Mucosa of rectum (tissue), 2 donors: ENCODE measurements at regions not wholly inside any gene's neighbourhood (a gene's known extent, or its start where the extent isn't known, plus 50 kb on each side); places are given as distances from the start of the nearest gene placed in this dataset.

ENCODE experiments used
- H3K27ac ChIP-seq, 2 donors: one replicate each; pipeline ENCODE4 v1.7.0; 2013; ENCODE audit warnings: inconsistent platforms in 2 of 2, low read depth in 2 of 2, low read length in 2 of 2
- H3K27me3 ChIP-seq, 2 donors: one replicate each; pipeline ENCODE4 v1.7.0; 2013; ENCODE audit warnings: low read length in 2 of 2; ENCODE audit not compliant: control insufficient read depth in 2 of 2, insufficient read depth in 2 of 2
- H3K36me3 ChIP-seq, 2 donors: one replicate each; pipeline ENCODE4 v1.7.0; 2013; ENCODE audit warnings: low read length in 2 of 2; ENCODE audit not compliant: control insufficient read depth in 2 of 2, insufficient read depth in 2 of 2
- H3K4me1 ChIP-seq, 2 donors: one replicate each; pipeline ENCODE4 v1.7.0; 2013; ENCODE audit warnings: low read length in 2 of 2, mild to moderate bottlenecking in 1 of 2; ENCODE audit not compliant: control insufficient read depth in 2 of 2, insufficient read depth in 2 of 2
- H3K4me3 ChIP-seq, 2 donors: one replicate each; pipeline ENCODE4 v1.7.0; 2013; ENCODE audit warnings: low read length in 2 of 2
- H3K9ac ChIP-seq, 2 donors: one replicate each; pipeline ENCODE4 v1.7.0; 2013; ENCODE audit warnings: low read length in 2 of 2, low read depth in 1 of 2, mild to moderate bottlenecking in 1 of 2
- H3K9me3 ChIP-seq, 2 donors: one replicate each; pipeline ENCODE4 v1.7.0; 2013; ENCODE audit warnings: low read length in 2 of 2; ENCODE audit not compliant: control insufficient read depth in 2 of 2
- donor health status: healthy.
- donor health status: Normal muscosa, but diverticular disease.

- Histone ChIP-seq H3K9ac (no peak overlapping the region), H3K27ac (no peak overlapping the region)
Measured at GRCh38 chr22:27148886-27149470, 491.6 kb downstream of the MIAT start.

GRCh38 chr22:27149921-27150543, 492.6 kb downstream of the MIAT start:
- no peaks in the 10 kb centered on the region for H3K4me1 ChIP-seq
- H3K27ac ChIP-seq: no peak overlapping the region
- no peak overlapping the region for H3K9ac ChIP-seq
- no peak overlapping the region for H3K4me3 ChIP-seq
- no peaks in the 10 kb centered on the region for H3K9me3 ChIP-seq
- H3K27me3 ChIP-seq: peaks cover 0 to 6% of the 10 kb centered on the region in 2 donors
- no peaks in the 10 kb centered on the region for H3K36me3 ChIP-seq

More at GRCh38 chr22:27148886-27149470, 491.6 kb downstream of the MIAT start:
- H3K4me3 ChIP-seq: no peak overlapping the region
- no peaks in the 10 kb centered on the region for H3K9me3 ChIP-seq
- H3K36me3 ChIP-seq: no peaks in the 10 kb centered on the region
- no peaks in the 10 kb centered on the region for H3K4me1 ChIP-seq
- H3K27me3 ChIP-seq: peaks cover 0 to 6% of the 10 kb centered on the region in 2 donors

- peaks cover 0 to 6% of the 10 kb centered on the region in 2 donors for H3K27me3 ChIP-seq
- no peak overlapping the region for H3K27ac ChIP-seq
- H3K9me3 ChIP-seq: no peaks in the 10 kb centered on the region
- H3K4me1 ChIP-seq: no peaks in the 10 kb centered on the region
- H3K36me3 ChIP-seq: no peaks in the 10 kb centered on the region
- H3K4me3 ChIP-seq: no peak overlapping the region
- H3K9ac ChIP-seq: no peak overlapping the region
Measured at GRCh38 chr22:27150544-27150941, 493.2 kb downstream of the MIAT start.

GRCh38 chr22:27151407-27151806, 494.0 kb downstream of the MIAT start:
- no peaks in the 10 kb centered on the region for H3K36me3 ChIP-seq
- no peak overlapping the region for H3K4me3 ChIP-seq
- no peak overlapping the region for H3K9ac ChIP-seq
- H3K4me1 ChIP-seq: no peaks in the 10 kb centered on the region
- H3K27ac ChIP-seq: no peak overlapping the region
- H3K9me3 ChIP-seq: no peaks in the 10 kb centered on the region
- H3K27me3 ChIP-seq: peaks cover 0 to 6% of the 10 kb centered on the region in 2 donors

- H3K9me3 ChIP-seq: no peaks in the 10 kb centered on the region
- no peaks in the 10 kb centered on the region for H3K4me1 ChIP-seq
- H3K27me3 ChIP-seq: peaks cover 0 to 6% of the 10 kb centered on the region in 2 donors
- H3K27ac ChIP-seq: no peak overlapping the region
- H3K9ac ChIP-seq: no peak overlapping the region
- H3K36me3 ChIP-seq: no peaks in the 10 kb centered on the region
- no peak overlapping the region for H3K4me3 ChIP-seq
Measured at GRCh38 chr22:27152033-27152432, 494.6 kb downstream of the MIAT start.

GRCh38 chr22:27152883-27153282, 495.5 kb downstream of the MIAT start:
- Histone ChIP-seq H3K27me3 (peaks cover 0 to 6% of the 10 kb centered on the region in 2 donors), H3K36me3 (no peaks in the 10 kb centered on the region), H3K27ac (no peak overlapping the region), H3K9ac (no peak overlapping the region), H3K4me1 (no peaks in the 10 kb centered on the region), H3K9me3 (no peaks in the 10 kb centered on the region), H3K4me3 (no peak overlapping the region)

- peaks cover 0 to 6% of the 10 kb centered on the region in 2 donors for H3K27me3 ChIP-seq
- no peak overlapping the region for H3K4me3 ChIP-seq
- H3K36me3 ChIP-seq: no peaks in the 10 kb centered on the region
- no peak overlapping the region for H3K9ac ChIP-seq
- H3K27ac ChIP-seq: no peak overlapping the region
- H3K4me1 ChIP-seq: no peaks in the 10 kb centered on the region
- no peaks in the 10 kb centered on the region for H3K9me3 ChIP-seq
Measured at GRCh38 chr22:27153386-27153785, 496.0 kb downstream of the MIAT start.

GRCh38 chr22:27154717-27155116, 497.3 kb downstream of the MIAT start:
- H3K9me3 ChIP-seq: no peaks in the 10 kb centered on the region
- no peak overlapping the region for H3K9ac ChIP-seq
- H3K27ac ChIP-seq: no peak overlapping the region
- peaks cover 0 to 6% of the 10 kb centered on the region in 2 donors for H3K27me3 ChIP-seq
- H3K4me1 ChIP-seq: no peaks in the 10 kb centered on the region
- H3K4me3 ChIP-seq: no peak overlapping the region
- H3K36me3 ChIP-seq: no peaks in the 10 kb centered on the region

- Histone ChIP-seq H3K4me3 (no peak overlapping the region), H3K27me3 (peaks cover 3 to 4% of the 10 kb centered on the region in 2 donors), H3K4me1 (no peaks in the 10 kb centered on the region), H3K9ac (no peak overlapping the region), H3K36me3 (no peaks in the 10 kb centered on the region), H3K27ac (no peak overlapping the region), H3K9me3 (no peaks in the 10 kb centered on the region)
Measured at GRCh38 chr22:27156821-27157489, 499.6 kb downstream of the MIAT start.

GRCh38 chr22:27157666-27158370, 500.4 kb downstream of the MIAT start:
- H3K9ac ChIP-seq: no peak overlapping the region
- no peaks in the 10 kb centered on the region for H3K36me3 ChIP-seq
- H3K9me3 ChIP-seq: no peaks in the 10 kb centered on the region
- H3K4me1 ChIP-seq: no peaks in the 10 kb centered on the region
- no peak overlapping the region for H3K4me3 ChIP-seq
- no peak overlapping the region for H3K27ac ChIP-seq
- H3K27me3 ChIP-seq: peaks cover 3 to 5% of the 10 kb centered on the region in 2 donors
